Body of pancreas (tissue), 4 donors: ENCODE measurements at regions not wholly inside any gene's neighbourhood (a gene's known extent, or its start where the extent isn't known, plus 50 kb on each side); places are given as distances from the start of the nearest gene placed in this dataset.
A peak's percentile ranks its signal among the peaks of the same experiment; 100 is the strongest.

Experiments
- ATAC-seq: fragments of 150-250 bp; one replicate; pipeline ENCODE4 v1.9.1; 2016
- DNase-seq, 4 donors: peaks; one replicate each; pipeline ENCODE4 v3.0.0-alpha.2; 2019
- H3K27ac ChIP-seq, 4 donors: fragments of 200-600 bp; sonication (generic); 1 replicate in 3 of 4; 2 replicates in 1 of 4; pipeline versions ENCODE4 v1.5.1 to v1.6.1; 2016 to 2019; ENCODE audit warnings: mild to moderate bottlenecking in 1 of 4, mixed read lengths in 1 of 4, moderate library complexity in 1 of 4
- H3K27me3 ChIP-seq, 2 donors: fragments of 200-600 bp; sonication (generic); one replicate each; pipeline ENCODE4 v1.6.0; 2016; ENCODE audit warnings: mild to moderate bottlenecking in 1 of 2
- H3K36me3 ChIP-seq, 2 donors: fragments of 200-600 bp; sonication (generic); replicated peaks in 1 of 2; 2 replicates each; pipeline ENCODE4 v1.5.1; 2016; ENCODE audit warnings: low read depth in 2 of 2; ENCODE audit not compliant: insufficient read depth in 1 of 2
- H3K4me1 ChIP-seq: fragments of 200-600 bp; sonication (generic); one replicate; pipeline ENCODE4 v1.6.0; 2016
- H3K4me3 ChIP-seq, 2 donors: fragments of 200-600 bp; sonication (generic); 1 replicate in 1 of 2; 2 replicates in 1 of 2; pipeline ENCODE4 v1.5.1; 2016 to 2019
- H3K9me3 ChIP-seq, 3 donors: fragments of 200-600 bp; sonication (generic); 1 replicate in 2 of 3; 2 replicates in 1 of 3; pipeline ENCODE4 v1.5.1; 2016
- CTCF ChIP-seq, 7 experiments: fragments of 450-650 bp in 4 of 7; fragments of 200-600 bp in 3 of 7; sonication (generic) in 3 of 7; IDR thresholded peaks; one replicate each; pipeline ENCODE4 v1.5.1; 2016 to 2019; ENCODE audit warnings: antibody characterized with exemption in 7 of 7
- POLR2A ChIP-seq, 3 donors: fragments of 450-650 bp; IDR thresholded peaks; one replicate each; pipeline ENCODE4 v1.6.1; 2016; ENCODE audit warnings: antibody characterized with exemption in 3 of 3, mild to moderate bottlenecking in 2 of 3
- WGBS, 2 donors: methylation state at CpG; one replicate each; pipeline ENCODE4 v1.1.5; 2017; 5-methylcytosine and 5-hydroxymethylcytosine counted together
- intact Hi-C: fragments of 100-400 bp; cut with DNase I; formaldehyde crosslinking; loops from one replicate; pipeline ENCODE4 v1.15.1; 2023

DNA sequence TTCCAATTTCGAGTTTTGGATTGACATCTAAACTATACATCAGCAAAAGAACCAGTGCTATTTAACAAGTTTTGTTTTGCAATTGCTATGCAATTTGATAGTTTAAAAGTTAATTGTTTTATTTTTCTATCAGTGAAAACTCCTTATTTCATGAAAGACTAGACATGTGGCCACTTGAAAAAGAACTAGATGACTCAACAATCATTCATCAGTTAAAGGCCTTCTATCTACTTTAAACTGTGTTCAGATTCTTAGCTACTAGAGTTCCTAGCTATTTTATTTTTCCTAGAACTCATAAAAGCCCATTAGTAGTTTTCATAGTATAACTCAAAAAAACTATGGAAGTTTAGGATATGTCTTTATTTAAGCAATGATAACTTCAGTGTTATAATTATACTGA is 104.6 kb upstream of the LSM8 start:
- intact Hi-C loops: no loop called here
- Histone ChIP-seq H3K36me3 (no peaks in the 10 kb centered on the region), H3K4me3 (no peak overlapping the region), H3K27me3 (no peaks in the 10 kb centered on the region), H3K9me3 (no peaks in the 10 kb centered on the region), H3K27ac (no peak overlapping the region), H3K4me1 (no peaks in the 10 kb centered on the region)
- WGBS, 2 donors: 53 to 56% methylated on average over 1 of the region's 1 CpG
- ATAC-seq (no peak), DNase-seq (no peak)
- TF ChIP-seq CTCF (IDR thresholded peaks at IDR 0.05): no peak
- no peak for TF ChIP-seq POLR2A (IDR thresholded peaks at IDR 0.05)

GRCh38 chr7:118080947-118081346 is 103.0 kb upstream of the LSM8 start:
- Histone ChIP-seq H3K27ac (no peak overlapping the region), H3K36me3 (no peaks in the 10 kb centered on the region), H3K4me3 (no peak overlapping the region), H3K27me3 (no peaks in the 10 kb centered on the region), H3K4me1 (no peaks in the 10 kb centered on the region), H3K9me3 (no peaks in the 10 kb centered on the region)
- no peak for TF ChIP-seq CTCF (IDR thresholded peaks at IDR 0.05)
- TF ChIP-seq POLR2A (IDR thresholded peaks at IDR 0.05): no peak
- intact Hi-C loops: no loop called here
- DNase-seq: peak in 1 of 4 donors; percentile 4
- ATAC-seq: no peak
- WGBS, 2 donors: 59 to 63% methylated on average over 3 of the region's 3 CpGs

- no peaks in the 10 kb centered on the region for H3K27me3 ChIP-seq
- no peaks in the 10 kb centered on the region for H3K36me3 ChIP-seq
- no peak overlapping the region for H3K4me3 ChIP-seq
- DNase-seq: no peak
- ATAC-seq: no peak
- intact Hi-C loops: no loop called here
- H3K9me3 ChIP-seq: no peaks in the 10 kb centered on the region
- H3K4me1 ChIP-seq: no peaks in the 10 kb centered on the region
- H3K27ac ChIP-seq: no peak overlapping the region
- TF ChIP-seq CTCF (IDR thresholded peaks at IDR 0.05): no peak
Measured at GRCh38 chr7:118082506-118082905, 101.5 kb upstream of the LSM8 start.

DNA sequence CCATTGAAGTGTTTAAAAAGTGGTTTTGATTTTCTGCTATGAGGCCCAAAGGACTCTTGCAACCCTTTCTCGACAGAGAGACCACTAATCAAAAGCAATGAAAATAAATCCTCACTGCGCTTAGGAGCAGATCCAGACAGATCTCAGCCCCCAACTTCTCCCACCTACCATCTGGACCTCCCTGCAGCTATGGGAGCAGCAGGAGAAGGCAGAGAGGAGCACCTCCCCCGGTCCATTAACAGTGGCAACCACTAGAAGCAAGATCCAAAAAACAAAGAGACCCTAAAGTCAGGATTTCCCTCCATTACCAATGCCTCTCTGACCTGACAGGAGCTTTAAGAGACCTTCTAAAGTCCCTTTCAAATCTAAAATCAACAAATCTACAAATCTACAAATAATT is 99.0 kb upstream of the LSM8 start:
- H3K4me1 ChIP-seq: no peaks in the 10 kb centered on the region
- H3K4me3 ChIP-seq: no peak overlapping the region
- H3K27me3 ChIP-seq: no peaks in the 10 kb centered on the region
- H3K36me3 ChIP-seq: no peaks in the 10 kb centered on the region
- no peaks in the 10 kb centered on the region for H3K9me3 ChIP-seq
- WGBS, 2 donors: 60 to 64% methylated on average over 3 of the region's 3 CpGs
- ATAC-seq (no peak), DNase-seq (no peak)
- H3K27ac ChIP-seq: no peak overlapping the region
- intact Hi-C loops: no loop called here
- TF ChIP-seq CTCF (IDR thresholded peaks at IDR 0.05): no peak
- no peak for TF ChIP-seq POLR2A (IDR thresholded peaks at IDR 0.05)

DNA sequence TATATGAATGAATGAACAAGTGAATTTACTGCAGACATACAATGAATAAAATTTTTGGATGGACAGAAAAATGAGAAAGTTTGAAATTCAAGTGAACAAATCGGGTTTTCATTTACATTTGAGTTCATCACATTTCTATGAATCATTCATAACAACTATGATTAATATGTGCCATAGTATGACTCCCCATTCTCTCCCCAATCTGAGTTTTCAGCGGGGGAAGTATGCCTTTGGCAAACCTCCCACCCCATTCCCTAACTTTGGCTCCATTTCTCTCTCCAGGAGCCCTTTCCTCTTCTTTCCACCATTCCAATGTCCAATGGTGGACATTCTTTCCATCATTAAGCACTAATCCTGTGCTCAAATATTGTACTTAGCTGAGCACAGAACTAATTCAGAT is 96.8 kb upstream of the LSM8 start:
- Histone ChIP-seq H3K27me3 (no peaks in the 10 kb centered on the region), H3K27ac (no peak overlapping the region), H3K9me3 (no peaks in the 10 kb centered on the region), H3K4me3 (no peak overlapping the region), H3K4me1 (no peaks in the 10 kb centered on the region), H3K36me3 (no peaks in the 10 kb centered on the region)
- no peak for TF ChIP-seq CTCF (IDR thresholded peaks at IDR 0.05)
- TF ChIP-seq POLR2A (IDR thresholded peaks at IDR 0.05): no peak
- no peak for DNase-seq
- ATAC-seq: no peak
- WGBS, 2 donors: 73 to 78% methylated on average over 2 of the region's 2 CpGs
- intact Hi-C loops: no loop called here
